Chondrocyte (in vitro differentiated cells): ENCODE measurements at regions not wholly inside any gene's neighbourhood (a gene's known extent, or its start where the extent isn't known, plus 50 kb on each side); places are given as distances from the start of the nearest gene placed in this dataset.
"Not testable (repeated sequence)": the region's sequence is repeated elsewhere in the genome, so short reads cannot be mapped to it uniquely, and the experiment has no call there.

Source experiments
- DNase-seq: peaks from one replicate; pipeline ENCODE4 v3.0.0; 2021; ENCODE audit warnings: mixed read lengths, low spot score
- H3K27ac Mint-ChIP-seq: one replicate; pipeline ENCODE4 v1.8.0; 2021; ENCODE audit warnings: mild to moderate bottlenecking, moderate library complexity, mixed read lengths; ENCODE audit not compliant: unreplicated experiment
- H3K27me3 Mint-ChIP-seq: 2 replicates; pipeline ENCODE4 v1.8.0; 2021; ENCODE audit warnings: low read depth, mixed read lengths
- H3K36me3 Mint-ChIP-seq: 2 replicates; pipeline ENCODE4 v1.8.0; 2021; ENCODE audit warnings: low read depth, mixed read lengths
- H3K4me1 Mint-ChIP-seq: 2 replicates; pipeline ENCODE4 v1.8.0; 2021; ENCODE audit warnings: low read depth, mild to moderate bottlenecking, mixed read lengths
- H3K4me3 Mint-ChIP-seq: one replicate; pipeline ENCODE4 v1.8.0; 2021; ENCODE audit warnings: mild to moderate bottlenecking, moderate library complexity, mixed read lengths; ENCODE audit not compliant: unreplicated experiment
- H3K9me3 Mint-ChIP-seq: 2 replicates; pipeline ENCODE4 v1.8.0; 2021; ENCODE audit warnings: low read depth, mixed read lengths
- CTCF ChIP-seq: fragments of 200-600 bp; sonication (generic); IDR thresholded peaks from 2 replicates; pipeline ENCODE4 v1.5.0; 2021; ENCODE audit warnings: antibody characterized with exemption, mild to moderate bottlenecking, moderate library complexity

DNA sequence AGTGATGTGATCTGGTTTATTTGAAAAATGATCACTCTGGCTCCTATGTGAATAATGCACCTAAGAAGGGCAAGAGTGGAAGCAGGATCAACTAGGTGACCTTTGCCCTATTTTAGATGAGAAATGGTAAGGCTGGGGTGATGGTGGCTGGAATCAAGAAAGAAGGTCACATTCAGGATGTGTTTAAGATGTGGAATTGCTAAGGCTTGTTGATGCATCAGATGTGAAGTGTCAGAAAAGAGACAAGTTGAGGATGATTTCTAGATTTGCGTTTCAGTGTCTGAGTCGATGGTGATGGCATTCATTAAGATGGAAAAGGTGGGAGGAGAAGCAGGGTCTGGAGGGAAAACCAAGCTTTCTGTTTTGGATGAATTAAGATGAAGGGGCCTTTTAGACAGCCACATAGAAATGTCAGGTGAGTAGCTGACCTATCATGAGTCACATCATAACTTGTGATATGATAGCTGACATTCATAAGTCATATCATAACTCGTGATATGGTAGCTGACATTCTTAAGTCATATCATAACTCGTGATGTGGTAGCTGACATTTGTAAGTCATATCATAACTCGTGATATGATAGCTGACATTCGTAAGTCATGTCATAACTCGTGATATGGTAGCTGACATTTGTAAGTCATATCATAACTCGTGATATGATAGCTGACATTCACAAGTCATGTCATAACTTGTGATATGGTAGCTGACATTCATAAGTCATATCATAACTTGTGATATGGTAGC lies 101.2 kb upstream of the SEC11C start:
- Mint-ChIP-seq H3K9me3 (no peaks in the 10 kb centered on the region), H3K4me3 (no peak overlapping the region), H3K27ac (no peak overlapping the region), H3K36me3 (no peaks in the 10 kb centered on the region), H3K27me3 (no peaks in the 10 kb centered on the region), H3K4me1 (peaks cover 9% of the 10 kb centered on the region)
- TF ChIP-seq CTCF, result no peak
- no peak for DNase-seq

DNA sequence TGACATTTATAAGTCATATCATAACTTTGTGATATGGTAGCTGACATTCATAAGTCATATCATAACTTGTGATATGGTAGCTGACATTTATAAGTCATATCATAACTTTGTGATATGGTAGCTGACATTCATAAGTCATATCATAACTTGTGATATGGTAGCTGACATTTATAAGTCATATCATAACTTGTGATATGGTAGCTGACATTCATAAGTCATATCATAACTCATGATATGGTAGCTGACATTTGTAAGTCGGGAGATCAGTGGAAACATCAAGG lies 100.7 kb upstream of the SEC11C start:
- not testable (repeated sequence) for DNase-seq, H3K4me3 Mint-ChIP-seq, H3K27ac Mint-ChIP-seq, H3K4me1 Mint-ChIP-seq, H3K36me3 Mint-ChIP-seq, H3K27me3 Mint-ChIP-seq, H3K9me3 Mint-ChIP-seq

DNA sequence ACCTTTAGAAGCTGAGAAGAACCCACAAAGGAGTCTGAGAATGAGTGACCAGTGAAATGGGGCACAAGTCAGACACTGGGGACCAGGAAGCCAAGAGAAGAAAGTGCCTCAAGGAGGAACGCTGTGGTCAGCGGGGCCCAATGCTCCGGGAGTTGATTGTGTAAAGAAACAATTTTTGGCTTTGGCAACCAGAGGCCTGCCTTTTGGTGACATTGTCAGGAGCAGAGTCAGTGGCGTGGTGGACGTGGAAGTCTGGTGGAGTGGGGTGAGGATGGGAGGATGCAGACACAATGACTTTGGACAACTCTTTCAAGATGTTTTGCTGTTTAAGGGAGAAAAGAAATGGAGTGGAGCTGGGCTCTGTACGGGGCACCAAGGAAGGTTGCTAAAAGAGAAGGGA lies 100.2 kb upstream of the SEC11C start:
- no peak for DNase-seq
- Mint-ChIP-seq H3K27me3 (no peaks in the 10 kb centered on the region), H3K4me1 (peaks cover 3% of the 10 kb centered on the region), H3K27ac (no peak overlapping the region), H3K4me3 (no peak overlapping the region), H3K36me3 (no peaks in the 10 kb centered on the region), H3K9me3 (no peaks in the 10 kb centered on the region)
- no peak for TF ChIP-seq CTCF

DNA sequence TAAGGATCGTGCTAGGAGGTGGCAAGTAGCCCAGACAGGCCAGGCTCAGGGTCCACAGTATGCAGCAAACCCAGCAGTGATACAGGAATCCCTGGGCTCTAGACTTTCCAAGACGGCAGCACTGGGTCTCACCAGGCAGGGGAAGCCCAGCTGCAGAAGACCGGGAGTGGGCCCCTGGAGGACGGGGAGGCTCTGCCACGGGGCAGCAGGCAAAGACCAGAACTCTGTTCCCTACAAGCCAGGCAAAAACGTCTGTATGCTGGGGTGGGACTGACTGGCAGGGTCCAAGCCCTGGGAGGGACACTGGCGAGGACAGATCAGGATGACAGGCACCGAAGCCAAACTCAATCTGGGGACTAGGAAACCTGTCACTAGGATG lies 98.9 kb upstream of the SEC11C start:
- Mint-ChIP-seq H3K9me3 (no peaks in the 10 kb centered on the region), H3K4me3 (no peak overlapping the region), H3K27me3 (no peaks in the 10 kb centered on the region), H3K27ac (no peak overlapping the region), H3K4me1 (peaks cover 3% of the 10 kb centered on the region), H3K36me3 (no peaks in the 10 kb centered on the region)
- DNase-seq, result no peak
- TF ChIP-seq CTCF, result no peak

DNA sequence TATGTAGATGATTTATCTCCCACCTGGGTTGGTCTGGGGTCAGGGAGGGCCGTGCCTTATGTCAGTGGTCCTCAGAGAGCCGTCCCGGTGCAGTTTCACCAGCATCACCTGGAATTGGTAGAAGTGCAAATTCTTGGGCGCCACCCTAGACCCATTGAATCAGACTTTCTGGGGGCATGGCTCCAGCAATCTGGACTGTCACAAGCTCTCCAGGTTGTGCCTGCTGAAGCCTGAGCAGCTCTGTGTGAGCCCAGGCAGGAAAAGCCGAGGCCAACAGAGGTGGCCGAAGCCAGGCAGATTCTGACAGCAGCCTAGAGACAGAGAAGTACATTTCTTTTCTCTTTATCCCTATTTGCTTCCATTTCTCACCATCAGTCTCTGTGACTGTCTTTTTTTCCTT lies 98.4 kb upstream of the SEC11C start:
- no peak for TF ChIP-seq CTCF
- no peaks in the 10 kb centered on the region for H3K27me3 Mint-ChIP-seq
- no peaks in the 10 kb centered on the region for H3K36me3 Mint-ChIP-seq
- peaks cover 3% of the 10 kb centered on the region for H3K4me1 Mint-ChIP-seq
- H3K27ac Mint-ChIP-seq, result no peak overlapping the region
- no peaks in the 10 kb centered on the region for H3K9me3 Mint-ChIP-seq
- no peak for DNase-seq
- H3K4me3 Mint-ChIP-seq, result no peak overlapping the region
